GM18867 (cell line): ENCODE measurements at regions not wholly inside any gene's neighbourhood (a gene's known extent, or its start where the extent isn't known, plus 50 kb on each side); places are given as distances from the start of the nearest gene placed in this dataset.

Experiments
- ATAC-seq: cut with Tn5 transposase; IDR thresholded peaks from one replicate; pipeline ENCODE4 v1.9.1; 2021; ENCODE audit warnings: mild to moderate bottlenecking, moderate library complexity; ENCODE audit not compliant: unreplicated experiment

DNA sequence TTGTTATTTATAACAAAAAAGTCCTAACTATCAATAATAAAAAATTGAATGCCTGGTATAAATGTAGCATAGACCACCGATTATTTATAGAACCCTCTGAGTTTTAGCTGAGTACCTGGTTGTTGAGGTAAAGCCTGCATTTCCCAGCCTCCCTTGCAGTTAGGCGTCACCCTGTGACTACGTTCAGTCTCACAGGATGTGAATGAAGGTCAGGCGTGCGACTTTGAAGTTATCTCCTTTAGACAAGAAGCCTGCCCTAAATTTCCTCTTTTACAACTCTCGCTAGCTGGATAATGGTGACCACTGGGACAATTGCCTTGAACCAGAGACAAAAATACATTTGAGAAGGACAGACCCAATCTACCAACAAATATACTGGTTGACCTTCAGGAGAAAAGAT is 67.5 kb upstream of the TES start:
- peak; percentile 59 for ATAC-seq

DNA sequence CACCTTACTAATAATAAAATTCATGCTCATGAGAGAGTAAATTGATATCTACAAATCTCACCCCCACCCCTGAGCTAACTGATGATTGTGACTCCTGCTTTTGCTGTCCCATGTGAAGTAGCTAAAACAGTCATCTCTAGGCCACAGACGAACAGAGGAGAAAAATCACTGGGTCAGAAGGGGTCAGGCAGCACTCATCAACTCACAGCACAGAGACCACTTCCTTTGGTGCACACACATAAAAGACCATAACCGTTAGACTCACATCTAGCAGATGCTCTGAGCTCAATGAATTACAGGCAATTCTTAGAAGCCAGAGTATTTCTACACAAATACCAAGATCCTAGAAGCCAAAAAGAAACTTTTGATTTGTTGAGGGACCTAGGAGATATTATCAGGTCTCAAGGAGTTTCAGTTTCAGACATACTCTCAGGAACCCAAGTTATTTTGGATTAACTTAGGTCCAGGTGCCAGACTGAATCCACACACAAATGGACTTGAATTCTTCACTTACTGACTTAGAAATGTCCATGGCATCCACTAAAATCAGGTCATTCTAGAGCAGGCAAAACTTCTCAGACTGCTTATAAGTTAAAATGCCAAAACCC is 65.0 kb upstream of the TES start:
- ATAC-seq = no peak

- no peak for ATAC-seq
These were observed 62.2 kb upstream of the TES start for GRCh38 chr7:116148108-116148507.

DNA sequence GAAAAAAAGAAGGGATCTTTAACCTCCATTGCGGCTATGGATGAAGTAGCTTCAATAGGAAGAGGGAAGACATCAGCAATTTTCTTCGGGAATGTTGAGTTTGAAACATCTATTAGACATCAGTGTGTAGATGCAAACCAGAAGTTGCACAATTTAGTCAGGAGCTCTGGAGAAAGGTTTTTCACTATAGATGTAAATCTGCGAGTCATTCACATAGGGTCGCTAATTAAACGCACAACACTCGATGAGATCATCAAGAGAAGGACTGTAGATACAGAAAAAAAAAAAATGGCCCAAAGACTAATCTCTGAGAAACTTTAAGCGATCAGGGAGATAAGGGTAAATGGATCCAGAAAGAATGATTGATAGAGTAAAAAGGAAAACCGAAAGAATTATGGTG is 61.7 kb upstream of the TES start:
- ATAC-seq = no peak

DNA sequence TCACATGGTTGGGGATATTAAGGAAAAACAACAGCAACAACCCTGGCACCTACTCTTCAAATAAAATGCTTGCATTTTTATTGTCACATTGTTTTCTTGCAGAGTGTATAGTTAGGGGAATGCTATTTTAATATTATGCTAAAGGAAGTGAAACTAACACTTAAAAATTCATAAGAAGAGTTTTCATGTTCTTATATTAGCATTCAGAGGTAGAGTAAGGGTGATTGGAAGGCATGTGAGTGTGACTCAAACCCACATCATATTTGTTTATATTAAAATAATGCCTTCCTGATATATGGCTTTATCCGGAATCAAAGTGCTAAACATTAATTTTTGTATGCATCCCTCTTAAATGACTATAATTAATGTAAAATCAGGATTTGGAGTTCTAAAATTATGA is 59.8 kb upstream of the TES start:
- ATAC-seq = peak; percentile 93

DNA sequence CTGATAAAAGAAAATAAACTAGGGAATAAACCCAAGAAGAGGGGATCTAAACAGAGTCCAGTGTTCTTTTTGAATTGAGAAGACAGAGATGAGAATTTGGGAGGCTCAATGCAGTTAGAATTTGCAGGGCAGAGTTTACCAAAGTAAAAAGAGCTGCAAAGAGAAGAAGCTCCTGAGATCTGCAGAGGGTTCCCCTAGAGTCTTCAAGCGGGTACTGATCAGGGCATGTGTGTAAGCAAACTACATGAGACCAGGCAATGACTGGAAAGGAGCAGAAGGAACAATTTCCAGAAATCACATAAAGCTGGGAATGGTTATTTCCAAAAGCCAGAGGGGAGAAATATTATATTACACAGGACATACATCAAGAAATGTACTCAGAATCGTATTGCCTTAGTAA is 58.1 kb upstream of the TES start:
- no peak for ATAC-seq

DNA sequence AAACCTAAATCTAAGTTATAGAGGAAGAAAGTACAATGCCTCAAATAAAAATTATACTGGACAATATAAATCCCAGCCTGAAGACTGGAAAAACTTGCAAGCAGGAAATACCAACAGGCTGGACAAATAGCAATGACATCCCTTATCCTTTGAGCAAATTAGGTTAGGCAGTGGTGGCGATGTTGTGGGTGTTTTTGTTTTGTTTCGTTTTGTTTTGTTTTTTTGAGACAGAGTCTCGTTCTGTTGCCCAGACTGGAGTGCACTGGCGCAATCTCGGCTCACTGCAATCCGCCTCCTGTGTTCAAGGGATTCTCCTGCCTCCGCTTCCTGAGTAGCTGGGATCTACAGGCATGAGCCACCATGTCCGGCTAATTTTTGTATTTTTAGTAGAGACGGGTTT is 57.3 kb upstream of the TES start:
- no peak for ATAC-seq

DNA sequence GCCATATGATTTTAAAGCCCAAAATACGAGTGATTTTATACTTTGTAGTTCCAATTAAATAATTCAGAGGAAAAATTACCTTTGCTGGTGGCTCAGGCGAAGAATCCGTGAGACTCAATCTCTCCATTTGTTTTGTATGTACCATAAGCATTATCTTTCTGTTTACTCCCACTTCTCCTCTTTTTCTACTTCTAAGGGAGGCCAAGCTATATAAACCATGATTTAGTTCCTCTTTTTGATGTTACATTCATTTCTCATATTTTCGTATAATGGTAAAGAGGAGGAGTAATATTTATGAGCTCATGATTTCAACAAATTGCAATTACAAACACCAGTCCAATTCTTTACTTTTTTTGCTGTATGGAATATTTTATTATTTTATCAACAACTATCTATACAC is 50.6 kb upstream of the TES start:
- no peak for ATAC-seq
